HG02642 (cell line): ENCODE measurements at regions not wholly inside any gene's neighbourhood (a gene's known extent, or its start where the extent isn't known, plus 50 kb on each side); places are given as distances from the start of the nearest gene placed in this dataset.

ENCODE experiments used
- ATAC-seq: cut with Tn5 transposase; IDR thresholded peaks from one replicate; pipeline ENCODE4 v1.9.1; 2021; ENCODE audit warnings: mild to moderate bottlenecking; ENCODE audit not compliant: unreplicated experiment, poor library complexity

- no peak for ATAC-seq
Observed at GRCh38 chr3:168493412-168494205, 397.9 kb upstream of the GOLIM4 start.

DNA sequence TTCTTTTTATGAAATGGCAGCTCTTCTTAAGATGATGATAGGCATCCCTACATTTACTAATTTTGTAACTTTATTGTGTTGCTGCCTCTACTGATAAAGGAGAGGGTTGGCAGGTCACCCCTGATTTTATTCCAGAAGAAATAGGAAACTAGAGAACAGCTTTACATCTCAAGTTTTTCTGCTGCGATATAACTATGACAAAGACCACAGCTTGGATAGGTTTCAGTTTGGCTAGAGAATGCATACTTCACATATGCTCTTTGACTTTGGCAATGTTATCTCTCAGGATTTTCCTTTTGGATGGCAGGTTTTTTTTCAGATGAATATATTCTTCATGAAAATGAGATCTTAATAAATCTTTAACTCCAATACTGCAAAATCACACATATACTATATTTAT, 395.3 kb upstream of the GOLIM4 start:
- ATAC-seq = no peak

GRCh38 chr3:168489301-168489700, 393.6 kb upstream of the GOLIM4 start:
- ATAC-seq = no peak

GRCh38 chr3:168485936-168486335, 390.2 kb upstream of the GOLIM4 start:
- ATAC-seq = no peak

- no peak for ATAC-seq
Observed at GRCh38 chr3:168476360-168476980, 380.7 kb upstream of the GOLIM4 start.

GRCh38 chr3:168475704-168476103, 380.0 kb upstream of the GOLIM4 start:
- no peak for ATAC-seq

- no peak for ATAC-seq
Observed at GRCh38 chr3:168473334-168473890, 377.7 kb upstream of the GOLIM4 start.

- ATAC-seq = no peak
Observed at GRCh38 chr3:168472783-168473182, 377.1 kb upstream of the GOLIM4 start.

DNA sequence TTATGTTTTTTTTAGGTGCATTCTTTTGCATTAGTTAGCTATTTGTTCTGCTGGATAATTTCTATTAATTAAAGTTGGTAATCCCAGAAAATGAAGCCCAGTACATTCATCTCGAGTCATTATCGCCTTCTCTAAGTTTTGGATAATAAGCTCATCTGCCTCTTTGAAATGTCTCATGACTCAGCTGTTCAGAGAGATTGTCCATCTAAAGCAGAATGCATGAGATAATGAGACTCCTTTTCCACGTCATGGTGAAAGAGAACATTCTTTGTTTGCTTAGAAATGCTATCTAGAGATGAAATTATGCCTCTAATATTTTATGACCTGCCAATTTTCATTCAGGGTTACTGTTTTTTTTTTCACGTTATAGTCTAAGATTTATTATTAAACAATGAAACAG, 374.7 kb upstream of the GOLIM4 start:
- no peak for ATAC-seq

DNA sequence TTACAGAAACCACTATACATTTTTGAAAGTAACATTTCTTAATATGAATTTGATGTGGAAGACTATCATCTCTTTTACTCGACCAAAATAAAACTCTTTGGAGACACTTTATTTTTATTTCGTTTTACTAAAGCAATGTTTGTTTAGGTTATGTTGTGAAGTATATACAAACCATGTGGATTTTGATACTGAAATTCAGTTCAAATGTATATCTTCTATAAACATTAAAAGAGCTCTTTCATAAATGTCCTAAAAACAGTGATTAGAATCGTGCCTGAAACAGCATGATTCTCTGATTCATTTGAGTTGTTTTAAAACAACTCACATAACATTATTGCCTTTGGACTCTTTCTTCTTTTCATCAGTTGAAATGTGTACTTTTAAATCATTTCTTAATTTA, 373.7 kb upstream of the GOLIM4 start:
- ATAC-seq = no peak

GRCh38 chr3:168467115-168467714, 371.5 kb upstream of the GOLIM4 start:
- ATAC-seq = peak; percentile 82

DNA sequence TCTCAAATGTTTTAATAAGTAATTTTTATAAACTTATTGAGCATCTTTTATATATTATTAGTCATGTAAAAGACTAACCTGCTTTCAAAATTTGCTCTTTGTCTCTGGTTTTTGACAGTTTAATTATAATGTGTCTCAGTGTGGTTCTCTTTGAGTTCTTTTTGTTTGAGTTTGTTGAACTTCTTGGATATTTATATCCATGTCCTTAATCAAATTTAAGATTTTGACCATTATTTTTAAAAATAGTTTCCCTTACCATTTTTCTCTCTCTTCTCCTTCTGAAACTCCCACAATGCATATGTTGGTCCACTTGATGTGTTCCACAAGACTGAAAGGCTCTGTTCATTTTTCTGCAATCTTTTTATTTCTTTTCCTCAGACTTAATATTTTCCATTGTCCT, 366.1 kb upstream of the GOLIM4 start:
- ATAC-seq = no peak

GRCh38 chr3:168459226-168459784, 363.6 kb upstream of the GOLIM4 start:
- no peak for ATAC-seq

- no peak for ATAC-seq
Observed at GRCh38 chr3:168457954-168458539, 362.3 kb upstream of the GOLIM4 start.

DNA sequence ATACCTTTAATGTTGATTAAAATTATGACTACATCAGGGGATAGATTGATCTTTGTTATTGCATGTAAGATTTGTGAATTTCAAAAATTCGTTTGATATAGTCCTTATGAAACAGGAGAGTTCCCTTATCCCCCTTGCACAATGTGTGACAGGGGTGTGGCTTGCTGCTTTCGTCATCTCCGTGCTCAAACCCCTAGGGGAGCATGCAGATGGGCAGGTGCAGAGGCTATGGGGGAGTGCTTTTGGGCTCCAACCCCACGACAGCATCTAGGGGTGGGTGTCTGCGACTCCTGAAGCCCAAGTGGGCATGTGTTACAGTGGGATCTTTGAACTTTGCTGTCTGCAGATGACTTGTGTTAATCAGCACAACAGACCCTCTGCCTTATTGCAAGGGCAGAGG, 360.1 kb upstream of the GOLIM4 start:
- ATAC-seq = no peak

DNA sequence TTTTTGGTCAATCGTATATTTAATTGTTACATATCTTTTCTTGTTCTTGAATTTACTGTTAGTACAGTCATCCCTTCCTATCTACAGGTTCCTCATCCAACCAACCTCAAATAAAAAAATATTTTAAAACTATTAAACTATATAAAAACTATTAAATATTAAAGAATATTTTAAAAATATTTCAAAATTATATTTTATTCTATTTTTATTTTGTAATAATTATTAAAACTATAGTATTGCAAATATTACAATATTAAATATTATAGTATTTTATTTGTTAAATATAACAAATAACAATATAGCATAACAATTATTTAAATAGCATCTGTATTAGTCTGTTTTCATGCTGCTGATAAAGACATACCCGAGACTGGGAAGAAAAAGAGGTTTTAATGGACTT, 357.9 kb upstream of the GOLIM4 start:
- ATAC-seq = no peak

DNA sequence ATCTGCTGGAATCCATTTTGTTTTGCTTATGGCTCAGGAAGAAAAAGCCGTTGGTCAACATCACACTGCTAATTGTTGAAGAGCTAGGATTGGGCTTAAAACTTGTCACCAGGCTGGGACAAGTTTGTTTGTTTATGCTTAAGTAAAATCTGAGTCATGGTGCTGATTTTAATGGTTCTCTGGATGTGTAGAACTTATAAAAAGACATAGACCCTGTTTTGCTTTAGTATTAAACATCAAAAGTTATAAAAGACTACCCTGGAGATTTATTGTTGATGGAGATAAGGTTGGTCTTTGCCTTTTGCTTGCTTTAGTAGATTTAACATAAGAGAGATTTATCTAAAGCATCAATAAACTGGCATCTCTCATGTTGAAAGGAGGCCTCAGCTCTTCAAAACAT, 348.2 kb upstream of the GOLIM4 start:
- ATAC-seq = no peak

- ATAC-seq = no peak
Observed at GRCh38 chr3:168442502-168442901, 346.8 kb upstream of the GOLIM4 start.

- no peak for ATAC-seq
Observed at GRCh38 chr3:168436245-168436724, 340.6 kb upstream of the GOLIM4 start.

GRCh38 chr3:168431491-168431890, 335.8 kb upstream of the GOLIM4 start:
- ATAC-seq = no peak
